ENCODE measurements at regions not wholly inside any gene's neighbourhood (a gene's known extent, or its start where the extent isn't known, plus 50 kb on each side); places are given as distances from the start of the nearest gene placed in this dataset.
A peak's percentile ranks its signal among the peaks of the same experiment; 100 is the strongest.

DNA sequence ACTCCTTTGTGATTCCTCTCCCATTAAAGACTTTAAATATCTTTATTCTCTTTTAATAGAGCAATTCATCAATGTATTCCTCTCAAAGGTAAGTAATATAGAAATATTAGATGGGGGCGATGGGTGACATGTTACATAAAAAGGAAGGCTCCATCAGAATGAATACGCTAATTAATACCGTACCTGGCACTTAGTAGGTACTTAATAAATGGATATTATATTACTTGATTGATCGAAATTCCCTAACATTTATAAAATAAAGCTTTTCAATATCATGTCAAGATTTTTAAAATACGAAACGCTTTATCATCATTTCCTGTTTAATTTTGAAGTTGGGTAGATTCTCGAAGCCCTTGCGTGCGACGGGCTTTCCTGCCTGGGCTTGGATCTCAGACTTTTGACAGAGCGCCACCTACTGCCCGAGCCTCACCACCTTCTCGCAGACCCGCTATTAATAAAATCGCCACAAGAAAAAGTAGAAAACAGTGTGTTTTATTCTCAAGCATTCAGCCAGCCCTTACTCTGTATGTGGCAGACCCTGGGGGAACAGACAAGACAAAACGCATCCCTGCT is 99.4 kb downstream of the C5orf15 start:
- TF ChIP-seq, protein P1, sequence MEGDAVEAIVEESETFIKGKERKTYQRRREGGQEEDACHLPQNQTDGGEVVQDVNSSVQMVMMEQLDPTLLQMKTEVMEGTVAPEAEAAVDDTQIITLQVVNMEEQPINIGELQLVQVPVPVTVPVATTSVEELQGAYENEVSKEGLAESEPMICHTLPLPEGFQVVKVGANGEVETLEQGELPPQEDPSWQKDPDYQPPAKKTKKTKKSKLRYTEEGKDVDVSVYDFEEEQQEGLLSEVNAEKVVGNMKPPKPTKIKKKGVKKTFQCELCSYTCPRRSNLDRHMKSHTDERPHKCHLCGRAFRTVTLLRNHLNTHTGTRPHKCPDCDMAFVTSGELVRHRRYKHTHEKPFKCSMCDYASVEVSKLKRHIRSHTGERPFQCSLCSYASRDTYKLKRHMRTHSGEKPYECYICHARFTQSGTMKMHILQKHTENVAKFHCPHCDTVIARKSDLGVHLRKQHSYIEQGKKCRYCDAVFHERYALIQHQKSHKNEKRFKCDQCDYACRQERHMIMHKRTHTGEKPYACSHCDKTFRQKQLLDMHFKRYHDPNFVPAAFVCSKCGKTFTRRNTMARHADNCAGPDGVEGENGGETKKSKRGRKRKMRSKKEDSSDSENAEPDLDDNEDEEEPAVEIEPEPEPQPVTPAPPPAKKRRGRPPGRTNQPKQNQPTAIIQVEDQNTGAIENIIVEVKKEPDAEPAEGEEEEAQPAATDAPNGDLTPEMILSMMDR (IDR thresholded peaks at IDR 0.05; ENCODE audit: low read length) = peak; percentile 93
- no peak for TF ChIP-seq EZH2 (IDR thresholded peaks at IDR 0.05; ENCODE audit: borderline replicate concordance, low read length)
- no peak overlapping the region for H3K4me3 ChIP-seq (ENCODE audit: low read depth, low read length, poor library complexity, severe bottlenecking)

DNA sequence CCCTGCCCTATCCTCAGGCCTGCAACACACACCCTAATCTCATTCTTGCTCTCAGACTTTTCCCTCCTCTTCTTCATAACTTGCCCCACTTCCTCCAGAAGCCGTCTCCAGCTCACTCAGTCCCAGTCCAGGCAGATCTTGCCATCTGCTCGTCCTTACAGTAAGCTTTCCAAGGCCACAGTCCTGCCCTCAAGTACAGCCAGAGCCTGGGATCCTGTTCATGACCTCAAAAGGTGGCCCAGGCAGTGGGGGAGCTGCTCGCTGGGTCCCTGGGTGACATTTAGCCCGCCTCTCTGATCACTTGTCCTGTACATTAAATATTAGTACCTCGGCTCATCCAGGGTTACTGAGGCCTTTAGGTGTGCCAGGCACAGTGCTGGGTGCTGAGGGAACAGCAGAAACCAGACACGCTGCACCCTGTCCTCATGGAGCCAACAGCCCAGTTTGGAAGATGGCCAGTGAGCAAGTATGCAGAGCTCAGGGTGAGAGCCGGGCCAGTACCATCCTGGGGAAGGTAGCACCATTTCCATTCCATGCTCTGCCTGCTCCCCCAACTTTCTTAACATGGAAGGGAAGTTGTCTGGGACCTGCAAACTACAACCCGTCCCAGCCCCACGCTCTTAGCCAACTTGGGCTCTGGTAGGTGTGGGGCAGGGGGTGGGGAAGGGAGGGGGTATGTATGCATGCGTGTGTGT is 100.4 kb downstream of the C5orf15 start:
- H3K4me1 ChIP-seq (ENCODE audit: insufficient read depth, low read length, severe bottlenecking) = no peaks in the 10 kb centered on the region
- H3K27ac ChIP-seq (ENCODE audit: low read depth, low read length, poor library complexity, severe bottlenecking) = no peak overlapping the region
- no peaks in the 10 kb centered on the region for H3F3A ChIP-seq (ENCODE audit: insufficient read depth, low read length)
- no peak overlapping the region for H2AFZ ChIP-seq (ENCODE audit: low read length)
- no peak overlapping the region for H3K4me3 ChIP-seq (ENCODE audit: low read depth, low read length, poor library complexity, severe bottlenecking)
- no peak overlapping the region for H3K4me2 ChIP-seq (ENCODE audit: low read length)
- TF ChIP-seq EZH2 (IDR thresholded peaks at IDR 0.05; ENCODE audit: borderline replicate concordance, low read length) = no peak
- TF ChIP-seq, protein P1 (IDR thresholded peaks at IDR 0.05; ENCODE audit: low read length) = no peak
- no peaks in the 10 kb centered on the region for H3K9me2 ChIP-seq (ENCODE audit: low read depth, low read length)
- no peaks in the 10 kb centered on the region for H3K79me2 ChIP-seq (ENCODE audit: insufficient read depth, low read length)
- no peaks in the 10 kb centered on the region for H3K9me3 ChIP-seq (ENCODE audit: low read length)
- no peaks in the 10 kb centered on the region for H3K36me3 ChIP-seq (ENCODE audit: insufficient read depth, low read length)
- H3K27me3 ChIP-seq (ENCODE audit: insufficient read depth, low read length) = no peaks in the 10 kb centered on the region
- no peak overlapping the region for H3K9ac ChIP-seq (ENCODE audit: low read length)
- no peaks in the 10 kb centered on the region for H4K20me1 ChIP-seq (ENCODE audit: insufficient read depth, low read length)

More for the DNA sequence above, 99.4 kb downstream of the C5orf15 start:
- Histone ChIP-seq H3K27ac (ENCODE audit: low read depth, low read length, poor library complexity, severe bottlenecking) (no peak overlapping the region), H3K4me1 (ENCODE audit: insufficient read depth, low read length, severe bottlenecking) (no peaks in the 10 kb centered on the region), H3K4me2 (ENCODE audit: low read length) (no peak overlapping the region), H3K9me2 (ENCODE audit: low read depth, low read length) (no peaks in the 10 kb centered on the region), H3K9ac (ENCODE audit: low read length) (no peak overlapping the region), H3K79me2 (ENCODE audit: insufficient read depth, low read length) (no peaks in the 10 kb centered on the region), H4K20me1 (ENCODE audit: insufficient read depth, low read length) (no peaks in the 10 kb centered on the region), H3K27me3 (ENCODE audit: insufficient read depth, low read length) (no peaks in the 10 kb centered on the region), H3K9me3 (ENCODE audit: low read length) (no peaks in the 10 kb centered on the region), H3F3A (ENCODE audit: insufficient read depth, low read length) (no peaks in the 10 kb centered on the region), H3K36me3 (ENCODE audit: insufficient read depth, low read length) (no peaks in the 10 kb centered on the region), H2AFZ (ENCODE audit: low read length) (no peak overlapping the region)

DNA sequence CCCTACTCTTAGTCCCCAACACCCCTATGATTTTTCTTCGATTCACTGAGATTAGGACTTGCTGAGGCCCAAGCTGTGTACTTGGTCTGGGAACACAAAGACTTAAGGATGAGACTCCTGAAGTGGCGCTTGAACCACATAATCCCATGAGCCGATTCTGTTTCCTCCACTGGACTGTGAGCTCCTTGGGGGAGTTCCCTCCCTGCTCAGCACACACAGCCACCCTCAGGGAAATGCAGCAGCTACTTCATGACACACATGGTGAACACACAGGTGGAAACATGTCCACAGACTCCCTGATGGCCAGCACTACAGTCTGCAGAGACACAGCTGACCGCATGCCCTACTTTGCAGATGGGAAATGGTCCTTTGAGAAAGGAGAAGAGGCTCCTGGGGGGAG is 101.1 kb downstream of the C5orf15 start:
- no peaks in the 10 kb centered on the region for H3K36me3 ChIP-seq (ENCODE audit: insufficient read depth, low read length)
- H3K79me2 ChIP-seq (ENCODE audit: insufficient read depth, low read length) = no peaks in the 10 kb centered on the region
- no peak for TF ChIP-seq EZH2 (IDR thresholded peaks at IDR 0.05; ENCODE audit: borderline replicate concordance, low read length)
- TF ChIP-seq, protein P1 (IDR thresholded peaks at IDR 0.05; ENCODE audit: low read length) = no peak
- no peak overlapping the region for H3K4me2 ChIP-seq (ENCODE audit: low read length)
- H3K27me3 ChIP-seq (ENCODE audit: insufficient read depth, low read length) = no peaks in the 10 kb centered on the region
- H3K9me3 ChIP-seq (ENCODE audit: low read length) = no peaks in the 10 kb centered on the region
- no peak overlapping the region for H3K9ac ChIP-seq (ENCODE audit: low read length)
- no peak overlapping the region for H3K27ac ChIP-seq (ENCODE audit: low read depth, low read length, poor library complexity, severe bottlenecking)
- H3K4me1 ChIP-seq (ENCODE audit: insufficient read depth, low read length, severe bottlenecking) = no peaks in the 10 kb centered on the region
- H3K4me3 ChIP-seq (ENCODE audit: low read depth, low read length, poor library complexity, severe bottlenecking) = no peak overlapping the region
- H3F3A ChIP-seq (ENCODE audit: insufficient read depth, low read length) = no peaks in the 10 kb centered on the region
- no peak overlapping the region for H2AFZ ChIP-seq (ENCODE audit: low read length)
- H3K9me2 ChIP-seq (ENCODE audit: low read depth, low read length) = no peaks in the 10 kb centered on the region
- no peaks in the 10 kb centered on the region for H4K20me1 ChIP-seq (ENCODE audit: insufficient read depth, low read length)

Data from OCI-LY1 (cell line).